ENCODE measurements at regions not wholly inside any gene's neighbourhood (a gene's known extent, or its start where the extent isn't known, plus 50 kb on each side); places are given as distances from the start of the nearest gene placed in this dataset.
"Not testable (repeated sequence)": the region's sequence is repeated elsewhere in the genome, so short reads cannot be mapped to it uniquely, and the experiment has no call there.

DNA sequence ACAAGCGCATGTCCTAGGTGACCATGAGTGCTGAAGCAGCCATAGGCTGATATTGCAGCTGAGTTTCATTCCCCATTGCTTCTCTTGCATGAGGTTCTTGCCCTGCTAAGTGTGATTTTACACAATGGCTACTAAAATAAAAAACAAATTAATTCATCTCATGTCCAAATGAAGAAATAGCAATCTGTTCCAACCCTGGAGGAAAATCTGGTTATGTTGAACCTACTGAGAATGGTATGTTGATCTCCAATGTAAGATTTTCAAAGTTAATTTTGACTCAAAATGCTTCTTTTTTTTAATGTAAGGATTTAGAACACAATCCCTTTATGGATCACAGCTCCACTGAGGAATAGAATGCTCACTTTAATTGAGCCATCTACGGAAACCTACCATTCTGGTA is 254.2 kb upstream of the CRBN start:
- H3K9me3 Mint-ChIP-seq (ENCODE audit: unreplicated experiment), result no peaks in the 10 kb centered on the region
- BruUV-seq (replicated peaks), result no TSS peak
- peaks cover 35% of the 10 kb centered on the region for H3K27me3 Mint-ChIP-seq (ENCODE audit: insufficient read depth, unreplicated experiment)
- H3K27ac Mint-ChIP-seq (ENCODE audit: low read depth, unreplicated experiment), result no peak overlapping the region
- POLR2A ChIA-PET, result no interaction called here
- intact Hi-C loops (cut with micrococcal nuclease), result no loop called here
- H3K4me3 Mint-ChIP-seq (ENCODE audit: unreplicated experiment), result no peak overlapping the region
- CTCF ChIA-PET, result no interaction called here
- H3K4me1 Mint-ChIP-seq (ENCODE audit: insufficient read depth, unreplicated experiment), result no peaks in the 10 kb centered on the region
- no peaks in the 10 kb centered on the region for H3K36me3 Mint-ChIP-seq (ENCODE audit: insufficient read depth, unreplicated experiment)
- DNase-seq (ENCODE audit: unreplicated experiment), result no peak
- TF ChIP-seq, protein P1, sequence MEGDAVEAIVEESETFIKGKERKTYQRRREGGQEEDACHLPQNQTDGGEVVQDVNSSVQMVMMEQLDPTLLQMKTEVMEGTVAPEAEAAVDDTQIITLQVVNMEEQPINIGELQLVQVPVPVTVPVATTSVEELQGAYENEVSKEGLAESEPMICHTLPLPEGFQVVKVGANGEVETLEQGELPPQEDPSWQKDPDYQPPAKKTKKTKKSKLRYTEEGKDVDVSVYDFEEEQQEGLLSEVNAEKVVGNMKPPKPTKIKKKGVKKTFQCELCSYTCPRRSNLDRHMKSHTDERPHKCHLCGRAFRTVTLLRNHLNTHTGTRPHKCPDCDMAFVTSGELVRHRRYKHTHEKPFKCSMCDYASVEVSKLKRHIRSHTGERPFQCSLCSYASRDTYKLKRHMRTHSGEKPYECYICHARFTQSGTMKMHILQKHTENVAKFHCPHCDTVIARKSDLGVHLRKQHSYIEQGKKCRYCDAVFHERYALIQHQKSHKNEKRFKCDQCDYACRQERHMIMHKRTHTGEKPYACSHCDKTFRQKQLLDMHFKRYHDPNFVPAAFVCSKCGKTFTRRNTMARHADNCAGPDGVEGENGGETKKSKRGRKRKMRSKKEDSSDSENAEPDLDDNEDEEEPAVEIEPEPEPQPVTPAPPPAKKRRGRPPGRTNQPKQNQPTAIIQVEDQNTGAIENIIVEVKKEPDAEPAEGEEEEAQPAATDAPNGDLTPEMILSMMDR (IDR thresholded peaks at IDR 0.05; ENCODE audit: unreplicated experiment), result no peak

DNA sequence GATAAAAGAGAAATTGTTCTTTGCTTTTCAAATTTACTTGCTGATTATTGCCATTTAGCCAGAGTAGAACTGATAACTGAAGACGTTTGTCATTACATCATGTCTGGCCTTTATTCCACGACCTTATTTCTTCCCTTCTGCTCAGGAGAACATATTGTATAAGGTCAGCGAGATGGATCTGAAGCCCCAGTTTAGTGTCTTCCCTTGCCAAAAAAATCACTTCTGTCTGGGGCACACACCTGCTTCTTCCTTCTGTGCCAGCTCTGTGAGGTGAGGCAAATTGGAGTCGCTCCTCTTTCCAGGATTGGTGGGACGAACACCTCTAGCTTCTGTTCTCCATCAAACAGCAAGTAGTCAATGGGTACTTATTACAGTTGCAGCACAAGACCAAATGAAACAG is 250.3 kb upstream of the CRBN start:
- Mint-ChIP-seq H3K9me3 (ENCODE audit: unreplicated experiment) (no peaks in the 10 kb centered on the region), H3K36me3 (ENCODE audit: insufficient read depth, unreplicated experiment) (no peaks in the 10 kb centered on the region), H3K4me1 (ENCODE audit: insufficient read depth, unreplicated experiment) (no peaks in the 10 kb centered on the region), H3K27me3 (ENCODE audit: insufficient read depth, unreplicated experiment) (peaks cover 24% of the 10 kb centered on the region), H3K4me3 (ENCODE audit: unreplicated experiment) (no peak overlapping the region), H3K27ac (ENCODE audit: low read depth, unreplicated experiment) (no peak overlapping the region)
- ChIA-PET POLR2A (no interaction called here), CTCF (interaction anchor here (0.6 to 1.2 kb wide), 3 partner anchors 10 to 212 kb away, joined by 3 read pairs; no protein-coding TSS in a partner anchor)
- TF ChIP-seq, protein P1 (IDR thresholded peaks at IDR 0.05; ENCODE audit: unreplicated experiment), result no peak
- intact Hi-C loops (cut with micrococcal nuclease), result no loop called here
- BruUV-seq (replicated peaks), result no TSS peak
- no peak for DNase-seq (ENCODE audit: unreplicated experiment)

DNA sequence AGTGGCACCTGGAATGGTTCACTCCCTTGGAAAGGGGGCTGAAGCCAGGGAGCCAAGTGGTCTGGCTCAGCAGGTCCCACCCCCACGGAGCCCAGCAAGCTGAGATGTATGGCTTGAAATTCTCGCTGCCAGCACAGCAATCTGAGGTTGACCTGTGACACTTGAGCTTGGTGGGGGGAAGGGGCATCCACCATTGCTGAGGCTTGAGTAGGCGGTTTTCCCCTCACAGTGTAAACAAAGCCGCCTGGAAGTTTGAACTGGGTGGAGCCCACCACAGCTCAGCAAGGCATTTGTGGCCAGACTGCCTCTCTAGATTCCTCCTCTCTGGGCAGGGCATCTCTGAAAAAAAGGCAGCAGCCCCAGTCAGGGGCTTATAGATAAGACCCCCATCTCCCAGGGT is 228.2 kb upstream of the CRBN start:
- H3K36me3 Mint-ChIP-seq (ENCODE audit: insufficient read depth, unreplicated experiment); DNase-seq (ENCODE audit: unreplicated experiment); H3K27ac Mint-ChIP-seq (ENCODE audit: low read depth, unreplicated experiment); POLR2A ChIA-PET; H3K9me3 Mint-ChIP-seq (ENCODE audit: unreplicated experiment); CTCF ChIA-PET; H3K4me1 Mint-ChIP-seq (ENCODE audit: insufficient read depth, unreplicated experiment); H3K4me3 Mint-ChIP-seq (ENCODE audit: unreplicated experiment); BruUV-seq (replicated peaks); intact Hi-C loops (cut with micrococcal nuclease): not testable (repeated sequence)
- H3K27me3 Mint-ChIP-seq (ENCODE audit: insufficient read depth, unreplicated experiment), result peaks cover 48% of the 10 kb centered on the region

DNA sequence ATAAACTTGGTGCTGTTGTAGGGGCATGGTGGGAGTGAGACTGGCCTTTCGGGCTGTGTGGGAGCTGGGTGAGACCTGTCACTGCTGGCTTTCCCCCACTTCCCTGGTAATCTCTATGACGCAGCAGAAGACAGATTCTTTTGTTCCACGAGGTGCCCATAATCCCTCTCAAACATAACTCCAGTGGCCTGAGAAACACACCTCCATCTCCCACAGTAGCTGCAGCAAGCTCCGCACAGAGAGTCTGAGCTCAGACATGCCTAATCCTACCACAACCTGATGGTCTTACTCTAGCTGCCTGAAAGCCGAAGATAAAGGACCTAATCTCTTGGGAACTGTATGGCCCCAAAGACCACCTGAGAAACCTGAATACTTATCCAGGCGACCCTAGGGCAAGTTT is 225.6 kb upstream of the CRBN start:
- intact Hi-C loops (cut with micrococcal nuclease), result no loop called here
- peaks cover 13% of the 10 kb centered on the region for H3K9me3 Mint-ChIP-seq (ENCODE audit: unreplicated experiment)
- no peak overlapping the region for H3K4me3 Mint-ChIP-seq (ENCODE audit: unreplicated experiment)
- H3K36me3 Mint-ChIP-seq (ENCODE audit: insufficient read depth, unreplicated experiment), result no peaks in the 10 kb centered on the region
- DNase-seq (ENCODE audit: unreplicated experiment), result no peak
- ChIA-PET POLR2A (no interaction called here), CTCF (interaction anchor here (1.4 kb wide), 1 partner anchor 593 kb away, joined by 5 read pairs; no protein-coding TSS in a partner anchor)
- no TSS peak for BruUV-seq (replicated peaks)
- H3K4me1 Mint-ChIP-seq (ENCODE audit: insufficient read depth, unreplicated experiment), result no peaks in the 10 kb centered on the region
- peaks cover 40% of the 10 kb centered on the region for H3K27me3 Mint-ChIP-seq (ENCODE audit: insufficient read depth, unreplicated experiment)
- H3K27ac Mint-ChIP-seq (ENCODE audit: low read depth, unreplicated experiment), result no peak overlapping the region
- TF ChIP-seq, protein P1 (IDR thresholded peaks at IDR 0.05; ENCODE audit: unreplicated experiment), result no peak

DNA sequence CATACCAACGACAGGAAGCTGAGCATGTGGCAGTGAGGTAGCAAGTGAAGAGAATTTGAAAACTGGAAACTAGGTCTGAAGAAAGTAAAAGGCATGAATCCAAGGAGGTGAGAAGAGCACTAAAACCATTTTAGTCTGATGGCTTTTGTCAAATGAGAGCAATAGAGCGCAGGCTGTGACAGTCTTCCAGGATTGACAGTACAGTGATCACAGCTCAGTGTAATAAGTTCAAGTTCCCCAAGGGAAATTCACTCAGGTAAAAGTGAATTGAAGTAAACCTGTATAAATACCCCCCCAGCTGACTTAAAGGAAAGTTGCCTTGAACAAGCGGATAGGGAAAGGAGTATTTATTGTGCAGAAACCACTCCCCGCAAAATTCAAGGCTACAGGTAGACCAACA is 224.2 kb upstream of the CRBN start:
- Mint-ChIP-seq H3K4me3 (ENCODE audit: unreplicated experiment) (no peak overlapping the region), H3K36me3 (ENCODE audit: insufficient read depth, unreplicated experiment) (no peaks in the 10 kb centered on the region), H3K27me3 (ENCODE audit: insufficient read depth, unreplicated experiment) (peaks cover 28% of the 10 kb centered on the region), H3K27ac (ENCODE audit: low read depth, unreplicated experiment) (no peak overlapping the region), H3K9me3 (ENCODE audit: unreplicated experiment) (peaks cover 13% of the 10 kb centered on the region), H3K4me1 (ENCODE audit: insufficient read depth, unreplicated experiment) (no peaks in the 10 kb centered on the region)
- ChIA-PET CTCF (no interaction called here), POLR2A (no interaction called here)
- intact Hi-C loops (cut with micrococcal nuclease), result no loop called here
- no peak for DNase-seq (ENCODE audit: unreplicated experiment)
- TF ChIP-seq, protein P1 (IDR thresholded peaks at IDR 0.05; ENCODE audit: unreplicated experiment), result no peak
- BruUV-seq (replicated peaks), result no TSS peak
